OCI-LY1 (cell line): ENCODE measurements at regions not wholly inside any gene's neighbourhood (a gene's known extent, or its start where the extent isn't known, plus 50 kb on each side); places are given as distances from the start of the nearest gene placed in this dataset.

Experiments used
- H2AFZ ChIP-seq: fragments of 200-600 bp; sonication (generic), shearing (Covaris generic); 2 replicates; pipeline ENCODE4 v1.6.0; 2014; ENCODE audit warnings: antibody characterized with exemption, mild to moderate bottlenecking, low read length
- H3F3A ChIP-seq: fragments of 200-600 bp; sonication (generic), shearing (Covaris generic); 2 replicates; pipeline ENCODE4 v1.6.0; 2014; ENCODE audit warnings: mild to moderate bottlenecking, antibody characterized with exemption, low read length, moderate library complexity; ENCODE audit not compliant: insufficient read depth
- H3K27ac ChIP-seq: fragments of 200-600 bp; sonication (generic); 2 replicates; pipeline ENCODE4 v1.5.1; 2014; ENCODE audit warnings: low read length, mixed run types, mild to moderate bottlenecking, low read depth; ENCODE audit not compliant: poor library complexity, severe bottlenecking
- H3K27me3 ChIP-seq: fragments of 200-600 bp; sonication (generic); 2 replicates; pipeline ENCODE4 v1.6.0; 2014; ENCODE audit warnings: antibody characterized with exemption, mild to moderate bottlenecking, low read length, moderate library complexity; ENCODE audit not compliant: insufficient read depth
- H3K36me3 ChIP-seq: fragments of 200-600 bp; sonication (generic); 2 replicates; pipeline ENCODE4 v1.6.1; 2014; ENCODE audit warnings: mild to moderate bottlenecking, antibody characterized with exemption, low read length, moderate library complexity, mixed read lengths; ENCODE audit not compliant: insufficient read depth
- H3K4me1 ChIP-seq: fragments of 200-600 bp; sonication (generic); 2 replicates; pipeline ENCODE4 v1.5.1; 2014; ENCODE audit warnings: mild to moderate bottlenecking, low read length, moderate library complexity; ENCODE audit not compliant: insufficient read depth, severe bottlenecking
- H3K4me2 ChIP-seq: fragments of 200-600 bp; sonication (generic), shearing (Covaris generic); 2 replicates; pipeline ENCODE4 v1.6.1; 2014; ENCODE audit warnings: low read length
- H3K4me3 ChIP-seq: fragments of 200-600 bp; sonication (generic); 2 replicates; pipeline ENCODE4 v1.5.1; 2014; ENCODE audit warnings: low read length, low read depth, mild to moderate bottlenecking, mixed read lengths; ENCODE audit not compliant: poor library complexity, severe bottlenecking
- H3K79me2 ChIP-seq: fragments of 200-600 bp; shearing (Covaris generic); 2 replicates; pipeline ENCODE4 v1.6.1; 2016; ENCODE audit warnings: mixed run types, low read length, mixed read lengths; ENCODE audit not compliant: insufficient read depth
- H3K9ac ChIP-seq: fragments of 200-600 bp; sonication (generic), shearing (Covaris generic); 2 replicates; pipeline ENCODE4 v1.6.1; 2014; ENCODE audit warnings: mild to moderate bottlenecking, low read length, mixed read lengths
- H3K9me2 ChIP-seq: fragments of 200-600 bp; sonication (generic), shearing (Covaris generic); 2 replicates; pipeline ENCODE4 v1.6.1; 2014; ENCODE audit warnings: low read depth, mild to moderate bottlenecking, low read length, mixed read lengths
- H3K9me3 ChIP-seq: fragments of 200-600 bp; shearing (Covaris generic); 2 replicates; pipeline ENCODE4 v1.6.1; 2014; ENCODE audit warnings: low read length, mixed read lengths
- H4K20me1 ChIP-seq: fragments of 200-600 bp; sonication (generic), shearing (Covaris generic); 2 replicates; pipeline ENCODE4 v1.6.0; 2016; ENCODE audit warnings: mild to moderate bottlenecking, low read length; ENCODE audit not compliant: insufficient read depth
- CTCF ChIP-seq: fragments of 200-600 bp; sonication (generic), shearing (Covaris generic); IDR thresholded peaks from 2 replicates; pipeline ENCODE4 v1.5.1; 2017; ENCODE audit warnings: mild to moderate bottlenecking, antibody characterized with exemption, low read length, moderate library complexity, mixed read lengths
- EZH2 ChIP-seq: fragments of 200-600 bp; sonication (generic), shearing (Covaris generic); IDR thresholded peaks from 2 replicates; pipeline ENCODE4 v1.8.0; 2017; ENCODE audit warnings: borderline replicate concordance, mixed run types, mild to moderate bottlenecking, antibody characterized with exemption, low read length, moderate library complexity, mixed read lengths

DNA sequence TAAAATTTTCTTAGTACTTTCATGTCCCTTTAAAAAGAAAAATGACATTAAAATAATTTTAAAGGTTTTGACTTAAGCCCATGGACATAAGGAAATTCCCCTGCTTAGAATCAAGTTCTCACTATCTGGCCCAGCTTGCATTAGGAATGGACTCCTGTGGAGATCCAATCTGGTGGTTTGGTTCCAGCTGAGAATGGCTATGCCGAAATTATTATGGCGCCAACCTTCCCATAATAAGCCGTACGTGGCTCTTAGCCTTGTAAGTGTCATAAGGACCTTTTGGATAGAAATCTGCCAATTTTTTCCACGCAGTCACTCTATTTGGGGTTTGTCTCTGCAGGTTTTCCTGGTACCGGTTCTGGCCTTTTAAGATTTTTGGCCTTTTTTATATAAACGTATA is 262.1 kb upstream of the MAF start:
- Histone ChIP-seq H3K9ac (no peak overlapping the region), H3K4me2 (no peak overlapping the region), H3K36me3 (no peaks in the 10 kb centered on the region), H3K9me3 (no peaks in the 10 kb centered on the region), H3K27me3 (no peaks in the 10 kb centered on the region; the same call in 1 of the 2 replicates), H2AFZ (no peak overlapping the region), H3K4me3 (no peak overlapping the region), H3K79me2 (no peaks in the 10 kb centered on the region), H3K27ac (no peak overlapping the region), H4K20me1 (no peaks in the 10 kb centered on the region), H3F3A (no peaks in the 10 kb centered on the region), H3K9me2 (no peaks in the 10 kb centered on the region), H3K4me1 (no peaks in the 10 kb centered on the region)
- no peak for TF ChIP-seq EZH2
- no peak for TF ChIP-seq CTCF

GRCh38 chr16:79856581-79856980 is 256.0 kb upstream of the MAF start:
- Histone ChIP-seq H3K4me2 (no peak overlapping the region), H3K27me3 (no peaks in the 10 kb centered on the region), H3F3A (no peaks in the 10 kb centered on the region), H3K27ac (no peak overlapping the region), H2AFZ (no peak overlapping the region), H3K9ac (no peak overlapping the region), H4K20me1 (no peaks in the 10 kb centered on the region), H3K36me3 (no peaks in the 10 kb centered on the region), H3K9me2 (no peaks in the 10 kb centered on the region), H3K79me2 (no peaks in the 10 kb centered on the region), H3K4me3 (no peak overlapping the region), H3K9me3 (peaks cover 4% of the 10 kb centered on the region; the same call in 1 of the 2 replicates), H3K4me1 (no peaks in the 10 kb centered on the region)
- TF ChIP-seq CTCF: no peak
- TF ChIP-seq EZH2: no peak

DNA sequence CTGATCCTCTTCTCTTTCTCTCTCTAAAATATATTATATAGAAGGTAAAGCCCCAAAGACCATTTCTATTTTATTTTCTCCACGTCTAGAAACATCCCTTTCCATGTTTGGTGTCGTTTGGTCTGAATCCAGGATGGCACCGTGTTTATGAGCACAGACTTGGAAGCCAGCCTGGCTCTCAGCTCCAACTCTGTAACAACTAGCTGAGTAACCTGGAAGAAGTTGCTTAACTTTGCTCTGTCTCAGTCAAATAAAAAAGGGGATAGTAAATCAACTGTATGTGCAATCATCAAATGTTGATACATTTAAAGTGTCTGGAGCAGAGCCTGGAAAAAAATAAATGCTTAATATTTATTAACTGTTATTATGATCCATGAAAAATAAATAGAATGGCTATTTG is 249.8 kb upstream of the MAF start:
- Histone ChIP-seq H4K20me1 (no peaks in the 10 kb centered on the region), H3K9me3 (no peaks in the 10 kb centered on the region), H3K4me2 (no peak overlapping the region), H3K9ac (no peak overlapping the region), H3K4me3 (no peak overlapping the region), H3K27me3 (no peaks in the 10 kb centered on the region), H3K79me2 (no peaks in the 10 kb centered on the region), H3K36me3 (no peaks in the 10 kb centered on the region), H3K27ac (no peak overlapping the region), H2AFZ (no peak overlapping the region), H3F3A (no peaks in the 10 kb centered on the region), H3K4me1 (no peaks in the 10 kb centered on the region), H3K9me2 (no peaks in the 10 kb centered on the region)
- TF ChIP-seq EZH2 (no peak), CTCF (no peak)
